ENCODE measurements at regions not wholly inside any gene's neighbourhood (a gene's known extent, or its start where the extent isn't known, plus 50 kb on each side); places are given as distances from the start of the nearest gene placed in this dataset.

- DNase-seq (ENCODE audit: extremely low read depth, insufficient read length) = no peak
- no peaks in the 10 kb centered on the region for H3K27me3 ChIP-seq (replicated peaks; ENCODE audit: control insufficient read depth, insufficient read depth, low read length)
- no peaks in the 10 kb centered on the region for H3K36me3 ChIP-seq (ENCODE audit: control insufficient read depth, insufficient read depth, low read length)
- no peak overlapping the region for H3K4me3 ChIP-seq (replicated peaks; ENCODE audit: low read depth, low read length)
- TF ChIP-seq CTCF (IDR thresholded peaks at IDR 0.05; ENCODE audit: insufficient read depth, low read length, poor library complexity, severe bottlenecking) = no peak
Measured at GRCh38 chr15:77538793-77539497, 93.8 kb downstream of the LINGO1 start.

GRCh38 chr15:77538027-77538451 lies 94.7 kb downstream of the LINGO1 start:
- peak; percentile 54 for DNase-seq (ENCODE audit: extremely low read depth, insufficient read length)
- H3K36me3 ChIP-seq (ENCODE audit: control insufficient read depth, insufficient read depth, low read length) = no peaks in the 10 kb centered on the region
- no peak for TF ChIP-seq CTCF (IDR thresholded peaks at IDR 0.05; ENCODE audit: insufficient read depth, low read length, poor library complexity, severe bottlenecking)
- H3K4me3 ChIP-seq (replicated peaks; ENCODE audit: low read depth, low read length) = no peak overlapping the region
- H3K27me3 ChIP-seq (replicated peaks; ENCODE audit: control insufficient read depth, insufficient read depth, low read length) = no peaks in the 10 kb centered on the region

- no peaks in the 10 kb centered on the region for H3K27me3 ChIP-seq (replicated peaks; ENCODE audit: control insufficient read depth, insufficient read depth, low read length)
- TF ChIP-seq CTCF (IDR thresholded peaks at IDR 0.05; ENCODE audit: insufficient read depth, low read length, poor library complexity, severe bottlenecking) = no peak
- no peak for DNase-seq (ENCODE audit: extremely low read depth, insufficient read length)
- H3K36me3 ChIP-seq (ENCODE audit: control insufficient read depth, insufficient read depth, low read length) = no peaks in the 10 kb centered on the region
- no peak overlapping the region for H3K4me3 ChIP-seq (replicated peaks; ENCODE audit: low read depth, low read length)
Measured at GRCh38 chr15:77537006-77537405, 95.7 kb downstream of the LINGO1 start.

GRCh38 chr15:77535845-77536244 lies 96.9 kb downstream of the LINGO1 start:
- no peaks in the 10 kb centered on the region for H3K36me3 ChIP-seq (ENCODE audit: control insufficient read depth, insufficient read depth, low read length)
- no peak for TF ChIP-seq CTCF (IDR thresholded peaks at IDR 0.05; ENCODE audit: insufficient read depth, low read length, poor library complexity, severe bottlenecking)
- no peak for DNase-seq (ENCODE audit: extremely low read depth, insufficient read length)
- H3K4me3 ChIP-seq (replicated peaks; ENCODE audit: low read depth, low read length) = no peak overlapping the region
- no peaks in the 10 kb centered on the region for H3K27me3 ChIP-seq (replicated peaks; ENCODE audit: control insufficient read depth, insufficient read depth, low read length)

All from GM06990 (cell line).